ENCODE measurements at regions not wholly inside any gene's neighbourhood (a gene's known extent, or its start where the extent isn't known, plus 50 kb on each side); places are given as distances from the start of the nearest gene placed in this dataset.

- Histone ChIP-seq H3K4me2 (no peak overlapping the region), H4K20me1 (ENCODE audit: insufficient read depth) (no peaks in the 10 kb centered on the region), H3K9ac (no peak overlapping the region), H2AFZ (ENCODE audit: low read depth) (no peak overlapping the region), H3K4me1 (ENCODE audit: low read depth, poor library complexity, severe bottlenecking) (no peaks in the 10 kb centered on the region), H3K36me3 (ENCODE audit: insufficient read depth) (no peaks in the 10 kb centered on the region), H3K27ac (no peak overlapping the region), H3K4me3 (IDR thresholded peaks at IDR 0.05; ENCODE audit: insufficient read depth, low read depth, low read length) (no peak overlapping the region), H3K79me2 (ENCODE audit: insufficient read depth, low read depth) (no peaks in the 10 kb centered on the region), H3K27me3 (ENCODE audit: insufficient read depth, low read depth) (no peaks in the 10 kb centered on the region)
- TF ChIP-seq CTCF (conservative IDR thresholded peaks at IDR 0.05; ENCODE audit: low read depth, low read length), result peak; percentile 52; the same call in 1 of the 2 replicates
Observed at GRCh38 chr3:90091549-90091948, 984.1 kb downstream of the EPHA3 start.

- peak; percentile 60 for TF ChIP-seq CTCF (conservative IDR thresholded peaks at IDR 0.05; ENCODE audit: low read depth, low read length)
- H3K4me3 ChIP-seq (IDR thresholded peaks at IDR 0.05; ENCODE audit: insufficient read depth, low read depth, low read length), result no peak overlapping the region
Observed at GRCh38 chr3:90092994-90093393, 985.6 kb downstream of the EPHA3 start.

GRCh38 chr3:90095811-90096210 lies 988.4 kb downstream of the EPHA3 start:
- TF ChIP-seq CTCF (conservative IDR thresholded peaks at IDR 0.05; ENCODE audit: low read depth, low read length), result no peak
- Histone ChIP-seq H3K27ac (no peak overlapping the region), H3K36me3 (ENCODE audit: insufficient read depth) (no peaks in the 10 kb centered on the region), H3K9ac (no peak overlapping the region), H3K4me3 (IDR thresholded peaks at IDR 0.05; ENCODE audit: insufficient read depth, low read depth, low read length) (no peak overlapping the region), H3K27me3 (ENCODE audit: insufficient read depth, low read depth) (no peaks in the 10 kb centered on the region), H3K4me1 (ENCODE audit: low read depth, poor library complexity, severe bottlenecking) (no peaks in the 10 kb centered on the region), H2AFZ (ENCODE audit: low read depth) (no peak overlapping the region), H4K20me1 (ENCODE audit: insufficient read depth) (no peaks in the 10 kb centered on the region), H3K4me2 (no peak overlapping the region), H3K79me2 (ENCODE audit: insufficient read depth, low read depth) (no peaks in the 10 kb centered on the region)

More at GRCh38 chr3:90092994-90093393, 985.6 kb downstream of the EPHA3 start:
- no peaks in the 10 kb centered on the region for H3K4me1 ChIP-seq (ENCODE audit: low read depth, poor library complexity, severe bottlenecking)
- H3K9ac ChIP-seq, result no peak overlapping the region
- no peak overlapping the region for H3K4me2 ChIP-seq
- no peak overlapping the region for H3K27ac ChIP-seq
- no peaks in the 10 kb centered on the region for H3K36me3 ChIP-seq (ENCODE audit: insufficient read depth)
- no peaks in the 10 kb centered on the region for H4K20me1 ChIP-seq (ENCODE audit: insufficient read depth)
- no peaks in the 10 kb centered on the region for H3K79me2 ChIP-seq (ENCODE audit: insufficient read depth, low read depth)
- no peak overlapping the region for H2AFZ ChIP-seq (ENCODE audit: low read depth)
- H3K27me3 ChIP-seq (ENCODE audit: insufficient read depth, low read depth), result no peaks in the 10 kb centered on the region

GRCh38 chr3:90099493-90099892 lies 992.1 kb downstream of the EPHA3 start:
- TF ChIP-seq CTCF (conservative IDR thresholded peaks at IDR 0.05; ENCODE audit: low read depth, low read length), result no peak
- Histone ChIP-seq H4K20me1 (ENCODE audit: insufficient read depth) (no peaks in the 10 kb centered on the region), H3K4me1 (ENCODE audit: low read depth, poor library complexity, severe bottlenecking) (no peaks in the 10 kb centered on the region), H3K9ac (no peak overlapping the region), H3K4me2 (no peak overlapping the region), H3K79me2 (ENCODE audit: insufficient read depth, low read depth) (no peaks in the 10 kb centered on the region), H2AFZ (ENCODE audit: low read depth) (no peak overlapping the region), H3K4me3 (IDR thresholded peaks at IDR 0.05; ENCODE audit: insufficient read depth, low read depth, low read length) (no peak overlapping the region), H3K27ac (no peak overlapping the region), H3K36me3 (ENCODE audit: insufficient read depth) (no peaks in the 10 kb centered on the region), H3K27me3 (ENCODE audit: insufficient read depth, low read depth) (no peaks in the 10 kb centered on the region)

Measured in KMS-11 (cell line).